ENCODE measurements at regions not wholly inside any gene's neighbourhood (a gene's known extent, or its start where the extent isn't known, plus 50 kb on each side); places are given as distances from the start of the nearest gene placed in this dataset.

GRCh38 chr1:208918160-208918559 is 665.4 kb upstream of the CAMK1G start:
- no peak for DNase-seq
- intact Hi-C loops (cut with DNase I): no loop called here

GRCh38 chr1:208919371-208919770 is 664.1 kb upstream of the CAMK1G start:
- ATAC-seq: no peak
- Histone ChIP-seq H3K4me1 (no peaks in the 10 kb centered on the region), H3K9me3 (no peaks in the 10 kb centered on the region), H3K27me3 (no peaks in the 10 kb centered on the region), H3K4me3 (no peak overlapping the region), H3K36me3 (no peaks in the 10 kb centered on the region), H3K27ac (no peak overlapping the region)
- no peak for TF ChIP-seq CTCF (IDR thresholded peaks at IDR 0.05)
- no peak for FAIRE-seq
- intact Hi-C loops (cut with DNase I): no loop called here
- WGBS, 2 donors: 63 to 68% methylated on average over 2 of the region's 2 CpGs
- DNase-seq: no peak

More at GRCh38 chr1:208918160-208918559, 665.4 kb upstream of the CAMK1G start:
- Histone ChIP-seq H3K27ac (no peak overlapping the region), H3K27me3 (no peaks in the 10 kb centered on the region), H3K4me3 (no peak overlapping the region), H3K4me1 (no peaks in the 10 kb centered on the region), H3K9me3 (no peaks in the 10 kb centered on the region), H3K36me3 (no peaks in the 10 kb centered on the region)
- ATAC-seq (no peak), FAIRE-seq (no peak)
- no peak for TF ChIP-seq CTCF (IDR thresholded peaks at IDR 0.05)

- no peak for TF ChIP-seq CTCF (IDR thresholded peaks at IDR 0.05)
- 79 to 80% methylated on average over 1 of the region's 1 CpG for WGBS, 2 donors
- Histone ChIP-seq H3K36me3 (no peaks in the 10 kb centered on the region), H3K9me3 (no peaks in the 10 kb centered on the region), H3K27me3 (no peaks in the 10 kb centered on the region), H3K4me1 (no peaks in the 10 kb centered on the region), H3K4me3 (no peak overlapping the region), H3K27ac (no peak overlapping the region)
- no peak for FAIRE-seq
- no peak for DNase-seq
- ATAC-seq: no peak
- intact Hi-C loops (cut with DNase I): no loop called here
Observed at GRCh38 chr1:208921259-208921658, 662.3 kb upstream of the CAMK1G start.

GRCh38 chr1:208923456-208923855 is 660.1 kb upstream of the CAMK1G start:
- TF ChIP-seq CTCF (IDR thresholded peaks at IDR 0.05): no peak
- DNase-seq (no peak), FAIRE-seq (no peak), ATAC-seq (no peak)
- WGBS, 2 donors: 68 to 78% methylated on average over 2 of the region's 2 CpGs
- H3K36me3 ChIP-seq: no peaks in the 10 kb centered on the region
- no peaks in the 10 kb centered on the region for H3K4me1 ChIP-seq
- H3K4me3 ChIP-seq: no peak overlapping the region
- intact Hi-C loops (cut with DNase I): no loop called here
- H3K9me3 ChIP-seq: no peaks in the 10 kb centered on the region
- no peak overlapping the region for H3K27ac ChIP-seq
- no peaks in the 10 kb centered on the region for H3K27me3 ChIP-seq

- Histone ChIP-seq H3K4me1 (no peaks in the 10 kb centered on the region), H3K27me3 (no peaks in the 10 kb centered on the region), H3K36me3 (no peaks in the 10 kb centered on the region), H3K27ac (no peak overlapping the region), H3K4me3 (no peak overlapping the region), H3K9me3 (no peaks in the 10 kb centered on the region)
- 58 to 66% methylated on average over 6 of the region's 6 CpGs for WGBS, 2 donors
- DNase-seq (no peak), ATAC-seq (no peak), FAIRE-seq (no peak)
- TF ChIP-seq CTCF (IDR thresholded peaks at IDR 0.05): no peak
- intact Hi-C loops (cut with DNase I): no loop called here
Observed at GRCh38 chr1:208923946-208924720, 659.4 kb upstream of the CAMK1G start.
